ENCODE measurements at regions not wholly inside any gene's neighbourhood (a gene's known extent, or its start where the extent isn't known, plus 50 kb on each side); places are given as distances from the start of the nearest gene placed in this dataset.

GRCh38 chr9:15048772-15049171, 138.5 kb upstream of the FREM1 start:
- no peak for TF ChIP-seq CTCF (conservative IDR thresholded peaks at IDR 0.05)
- no peak for TF ChIP-seq ZFX (IDR thresholded peaks at IDR 0.05)
